BLaER1 treated with 17β-estradiol and CSF1 and Interleukin-3, amounts not matched to agents 10 nM and 100 nM (cell line): ENCODE measurements at regions not wholly inside any gene's neighbourhood (a gene's known extent, or its start where the extent isn't known, plus 50 kb on each side); places are given as distances from the start of the nearest gene placed in this dataset.
A peak's percentile ranks its signal among the peaks of the same experiment; 100 is the strongest.

Source experiments
- H3K27ac ChIP-seq, 11 experiments: shearing (Covaris generic); formaldehyde crosslinking; 2 replicates each; pipeline ENCODE4 v1.8.1; 2022
- H3K27me3 ChIP-seq, 11 experiments: shearing (Covaris generic); formaldehyde crosslinking; 2 replicates each; pipeline ENCODE4 v1.8.1; 2022
- H3K36me3 ChIP-seq, 11 experiments: shearing (Covaris generic); formaldehyde crosslinking; 2 replicates each; pipeline ENCODE4 v1.8.1; 2022
- H3K4me1 ChIP-seq, 10 experiments: shearing (Covaris generic); formaldehyde crosslinking; 2 replicates each; pipeline ENCODE4 v1.8.1; 2022
- H3K4me2 ChIP-seq, 11 experiments: shearing (Covaris generic); formaldehyde crosslinking; 2 replicates each; pipeline ENCODE4 v1.8.1; 2022
- H3K4me3 ChIP-seq, 10 experiments: shearing (Covaris generic); formaldehyde crosslinking; 2 replicates each; pipeline ENCODE4 v1.8.1; 2022
- H3K9ac ChIP-seq, 11 experiments: shearing (Covaris generic); formaldehyde crosslinking; 2 replicates each; pipeline ENCODE4 v1.8.1; 2022
- H3K9me3 ChIP-seq, 11 experiments: shearing (Covaris generic); formaldehyde crosslinking; replicated peaks in 1 of 11; 2 replicates each; pipeline ENCODE4 v1.8.1; 2022
- H4K20me1 ChIP-seq, 11 experiments: shearing (Covaris generic); formaldehyde crosslinking; 2 replicates each; pipeline ENCODE4 v1.8.1; 2022
- Cebpa-rat ChIP-seq, 11 experiments: shearing (Covaris generic); IDR thresholded peaks; 2 replicates each; pipeline ENCODE4 v1.8.1; 2022

DNA sequence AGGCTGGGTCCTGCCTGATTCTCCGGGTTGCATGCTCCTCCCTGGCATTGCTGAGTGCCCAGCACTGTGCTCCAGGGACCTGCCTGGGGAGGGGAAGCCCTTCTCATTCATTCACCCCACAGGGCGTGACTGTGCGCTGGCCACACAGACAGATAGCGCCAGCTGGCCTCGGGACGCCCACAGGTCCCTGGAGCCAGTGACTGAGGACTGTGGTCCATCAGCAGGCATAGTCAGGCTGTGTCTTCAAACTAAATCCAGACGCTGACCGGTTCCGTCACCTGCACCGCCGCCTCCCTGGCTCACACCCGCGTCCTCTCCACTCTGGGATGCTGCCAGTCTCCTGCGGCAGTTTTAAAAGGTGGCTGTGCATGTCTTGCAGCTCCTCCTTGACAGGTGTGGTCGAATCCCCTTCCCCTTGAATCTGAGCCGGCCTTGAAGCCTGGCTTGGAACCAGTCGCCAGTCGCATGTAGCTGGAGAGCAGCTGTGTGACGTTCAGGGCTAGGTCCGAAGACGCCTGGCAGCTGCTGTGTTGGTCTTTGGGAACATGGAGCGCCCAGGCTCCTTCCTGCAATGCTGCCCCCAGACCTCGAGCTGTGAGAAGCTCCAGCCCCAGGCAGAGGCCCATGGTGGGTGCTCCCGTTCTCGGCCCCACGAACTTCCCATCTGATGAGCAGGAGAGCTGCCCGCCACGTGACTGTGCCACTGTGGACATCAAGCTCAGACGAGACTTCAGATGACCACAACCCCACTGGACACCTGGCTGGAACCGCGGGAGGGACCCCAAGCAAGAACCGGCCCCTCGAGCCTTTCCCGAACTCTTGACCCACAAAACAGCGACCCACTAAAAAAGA is 94.1 kb downstream of the ADRA2C start:
- Histone ChIP-seq H3K36me3 (no peaks in the 10 kb centered on the region), H4K20me1 (peaks cover 0 to 50% (median 0%) of the 10 kb centered on the region in 11 experiments; a peak in 5 of 22 replicates), H3K4me3 (no peak overlapping the region), H3K4me1 (peaks cover 7 to 25% (median 17%) of the 10 kb centered on the region in 10 experiments; a peak in 18 of 20 replicates), H3K27me3 (no peaks in the 10 kb centered on the region), H3K27ac (no peak overlapping the region), H3K9me3 (no peaks in the 10 kb centered on the region), H3K4me2 (no peak overlapping the region), H3K9ac (no peak overlapping the region)
- no peak for TF ChIP-seq Cebpa-rat (IDR thresholded peaks at IDR 0.05)

DNA sequence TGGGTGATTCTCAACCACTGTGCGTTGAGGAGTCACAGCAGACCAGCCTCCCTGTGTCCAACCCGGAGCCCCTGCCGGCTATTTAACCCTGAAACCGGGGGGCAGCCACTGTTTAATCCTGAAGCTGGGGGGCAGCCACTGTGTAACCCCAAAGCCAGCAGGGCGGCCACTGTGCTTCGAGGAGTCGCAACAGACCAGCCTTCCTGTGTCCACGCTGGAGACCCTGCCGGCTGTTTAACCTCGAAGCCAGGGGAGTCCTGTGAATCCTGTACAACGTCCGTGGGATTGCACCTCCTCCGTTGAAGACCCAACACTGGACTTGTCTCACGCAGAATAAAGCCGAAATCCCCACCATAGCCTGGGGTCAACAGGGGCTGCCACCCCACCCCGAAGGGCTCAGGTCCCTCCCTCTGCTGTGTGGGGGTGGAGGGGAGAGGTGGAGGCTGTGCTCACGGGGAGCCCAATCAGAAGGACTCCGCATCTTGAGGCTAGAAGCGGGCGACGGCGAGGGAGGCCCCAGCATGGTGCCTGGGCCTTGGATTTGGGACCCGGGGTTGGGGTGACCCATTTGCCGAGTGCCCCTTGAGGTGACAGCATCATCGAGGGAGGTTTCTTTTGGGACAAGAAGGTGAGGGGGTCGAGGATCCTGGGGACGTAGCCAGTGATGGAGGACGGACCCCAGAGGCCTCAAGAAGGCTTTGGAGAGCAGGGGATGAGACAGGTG is 94.9 kb downstream of the ADRA2C start:
- Histone ChIP-seq H3K27me3 (no peaks in the 10 kb centered on the region), H3K4me1 (peaks cover 7 to 25% (median 17%) of the 10 kb centered on the region in 10 experiments; a peak in 18 of 20 replicates), H3K4me3 (no peak overlapping the region), H4K20me1 (peaks cover 0 to 46% (median 0%) of the 10 kb centered on the region in 11 experiments; a peak in 5 of 22 replicates), H3K4me2 (peak overlapping the region in 2 of 11 experiments; percentile 86 to 92; a peak in 1 of 22 replicates), H3K9me3 (no peaks in the 10 kb centered on the region), H3K36me3 (no peaks in the 10 kb centered on the region), H3K9ac (no peak overlapping the region), H3K27ac (no peak overlapping the region)
- no peak for TF ChIP-seq Cebpa-rat (IDR thresholded peaks at IDR 0.05)

GRCh38 chr4:3861720-3862639 is 95.8 kb downstream of the ADRA2C start:
- H3K9ac ChIP-seq = peak overlapping the region in 3 of 11 experiments; percentile 43 to 44 (median 44); a peak in 4 of 22 replicates
- no peaks in the 10 kb centered on the region; a peak in 1 of 22 replicates for H3K9me3 ChIP-seq
- H4K20me1 ChIP-seq = peaks cover 0 to 37% (median 0%) of the 10 kb centered on the region in 11 experiments; a peak in 5 of 22 replicates
- peak overlapping the region; percentile 57 to 92 (median 78) for H3K4me2 ChIP-seq
- H3K36me3 ChIP-seq = no peaks in the 10 kb centered on the region
- peak overlapping the region in 1 of 11 experiments; percentile 6; a peak in 1 of 22 replicates for H3K27ac ChIP-seq
- peaks cover 7 to 30% (median 18%) of the 10 kb centered on the region in 10 experiments; a peak in 18 of 20 replicates for H3K4me1 ChIP-seq
- no peaks in the 10 kb centered on the region for H3K27me3 ChIP-seq
- no peak for TF ChIP-seq Cebpa-rat (IDR thresholded peaks at IDR 0.05)
- H3K4me3 ChIP-seq = peak overlapping the region in 1 of 10 experiments; percentile 25; a peak in 1 of 20 replicates

DNA sequence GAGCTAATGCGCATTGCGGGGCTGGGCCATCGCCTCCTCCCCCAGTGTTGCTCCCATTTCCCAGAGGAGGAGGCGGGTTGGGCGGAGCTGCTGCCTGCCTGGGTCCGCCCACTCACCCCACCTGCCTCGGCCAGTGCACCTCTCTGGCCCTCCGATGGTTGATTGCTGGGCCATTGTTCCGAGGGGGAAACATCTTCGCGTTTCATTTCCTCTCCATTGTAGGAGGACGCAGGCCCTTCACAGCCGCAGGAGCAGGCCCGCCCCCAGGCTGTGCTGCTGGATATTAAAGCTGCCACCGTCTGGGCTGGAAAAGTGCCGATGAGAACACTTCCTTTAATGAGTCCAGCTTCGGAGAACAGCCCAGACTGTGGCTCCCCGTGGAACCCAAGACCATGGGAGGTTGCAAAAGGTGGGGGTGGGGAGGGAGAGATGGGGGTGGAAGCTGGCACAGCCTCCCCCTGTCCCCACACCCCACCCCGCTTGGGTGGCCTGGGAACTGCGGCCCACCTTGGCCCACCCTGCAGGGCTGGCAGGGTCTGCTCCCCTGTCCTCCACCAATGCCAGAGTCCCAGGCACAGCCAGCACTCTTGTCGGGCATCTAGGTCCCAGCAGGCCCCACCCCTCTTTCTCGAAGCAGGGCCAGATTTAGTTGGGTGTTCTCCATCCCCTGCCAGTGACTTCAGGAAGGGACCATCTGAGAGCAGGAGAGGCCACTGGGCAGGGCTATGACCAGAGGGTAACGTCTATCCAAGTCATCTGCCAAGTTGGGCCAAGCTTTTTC is 96.6 kb downstream of the ADRA2C start:
- Histone ChIP-seq H3K9me3 (peaks cover 0 to 8% (median 3%) of the 10 kb centered on the region in 11 experiments; a peak in 12 of 22 replicates), H3K27ac (peak overlapping the region in 1 of 11 experiments; percentile 6; a peak in 1 of 22 replicates), H3K27me3 (no peaks in the 10 kb centered on the region), H4K20me1 (peaks cover 0 to 28% (median 0%) of the 10 kb centered on the region in 11 experiments; a peak in 5 of 22 replicates), H3K4me3 (peak overlapping the region in 1 of 10 experiments; percentile 25; a peak in 2 of 20 replicates), H3K4me2 (peak overlapping the region; percentile 57 to 92 (median 78)), H3K36me3 (no peaks in the 10 kb centered on the region), H3K9ac (peak overlapping the region in 3 of 11 experiments; percentile 43 to 44 (median 44); a peak in 4 of 22 replicates), H3K4me1 (peaks cover 7 to 36% (median 19%) of the 10 kb centered on the region in 10 experiments; a peak in 18 of 20 replicates)
- TF ChIP-seq Cebpa-rat (IDR thresholded peaks at IDR 0.05) = no peak

GRCh38 chr4:3863841-3864741 is 97.9 kb downstream of the ADRA2C start:
- Histone ChIP-seq H3K27ac (no peak overlapping the region), H3K9ac (no peak overlapping the region), H3K9me3 (peaks cover 0 to 11% (median 5%) of the 10 kb centered on the region in 11 experiments; a peak in 13 of 22 replicates), H4K20me1 (peaks cover 0 to 29% (median 0%) of the 10 kb centered on the region in 11 experiments; a peak in 3 of 22 replicates), H3K4me3 (no peak overlapping the region), H3K27me3 (no peaks in the 10 kb centered on the region), H3K36me3 (no peaks in the 10 kb centered on the region), H3K4me1 (peaks cover 7 to 48% (median 29%) of the 10 kb centered on the region in 10 experiments; a peak in 18 of 20 replicates), H3K4me2 (no peak overlapping the region)
- no peak for TF ChIP-seq Cebpa-rat (IDR thresholded peaks at IDR 0.05)

- H3K4me1 ChIP-seq = peaks cover 7 to 48% (median 29%) of the 10 kb centered on the region in 10 experiments; a peak in 18 of 20 replicates
- H3K27ac ChIP-seq = no peak overlapping the region
- peaks cover 0 to 11% (median 5%) of the 10 kb centered on the region in 11 experiments; a peak in 13 of 22 replicates for H3K9me3 ChIP-seq
- H3K4me3 ChIP-seq = no peak overlapping the region
- peaks cover 0 to 3% (median 0%) of the 10 kb centered on the region in 11 experiments; a peak in 2 of 22 replicates for H3K27me3 ChIP-seq
- H3K4me2 ChIP-seq = no peak overlapping the region
- H3K9ac ChIP-seq = no peak overlapping the region
- H3K36me3 ChIP-seq = no peaks in the 10 kb centered on the region
- no peak for TF ChIP-seq Cebpa-rat (IDR thresholded peaks at IDR 0.05)
- H4K20me1 ChIP-seq = peaks cover 0 to 37% (median 0%) of the 10 kb centered on the region in 11 experiments; a peak in 5 of 22 replicates
Observed at GRCh38 chr4:3864742-3865721, 98.8 kb downstream of the ADRA2C start.
